Mesendoderm (in vitro differentiated cells): ENCODE measurements at regions not wholly inside any gene's neighbourhood (a gene's known extent, or its start where the extent isn't known, plus 50 kb on each side); places are given as distances from the start of the nearest gene placed in this dataset.
A peak's percentile ranks its signal among the peaks of the same experiment; 100 is the strongest.

ENCODE experiments used
- DNase-seq: peaks from one replicate; pipeline ENCODE4 v3.0.0; 2013
- H2AK5ac ChIP-seq: 2 replicates; pipeline ENCODE4 v1.6.1; 2013; ENCODE audit warnings: low read length, inconsistent platforms
- H2BK120ac ChIP-seq: 2 replicates; pipeline ENCODE4 v1.6.1; 2013; ENCODE audit warnings: low read depth, mild to moderate bottlenecking, low read length, moderate library complexity, mixed read lengths
- H2BK15ac ChIP-seq: replicated peaks from 2 replicates; pipeline ENCODE4 v1.6.1; 2013; ENCODE audit warnings: low read depth, mild to moderate bottlenecking, moderate library complexity
- H2BK5ac ChIP-seq: 2 replicates; pipeline ENCODE4 v1.6.1; 2013; ENCODE audit warnings: low read length, inconsistent platforms
- H3K18ac ChIP-seq: 2 replicates; pipeline ENCODE4 v1.6.1; 2013; ENCODE audit warnings: mild to moderate bottlenecking, low read length, mixed read lengths
- H3K23ac ChIP-seq: one replicate; pipeline ENCODE4 v1.6.1; 2013; ENCODE audit warnings: low read length
- H3K27ac ChIP-seq: 2 replicates; pipeline ENCODE4 v1.5.1; 2013; ENCODE audit warnings: low read depth, mild to moderate bottlenecking, inconsistent platforms, low read length, moderate library complexity
- H3K27me3 ChIP-seq: 2 replicates; pipeline ENCODE4 v1.6.1; 2013; ENCODE audit warnings: low read length, control low read depth, mild to moderate bottlenecking, inconsistent platforms; ENCODE audit not compliant: insufficient read depth, poor library complexity
- H3K36me3 ChIP-seq: 2 replicates; pipeline ENCODE4 v1.6.1; 2013; ENCODE audit warnings: low read length, inconsistent platforms; ENCODE audit not compliant: control insufficient read depth, insufficient read depth
- H3K4ac ChIP-seq: one replicate; pipeline ENCODE4 v1.6.1; 2013; ENCODE audit warnings: low read depth, mild to moderate bottlenecking, low read length, moderate library complexity
- H3K4me1 ChIP-seq: 2 replicates; pipeline ENCODE4 v1.6.1; 2013; ENCODE audit warnings: low read depth, low read length, inconsistent platforms; ENCODE audit not compliant: control insufficient read depth
- H3K4me2 ChIP-seq: 2 replicates; pipeline ENCODE4 v1.6.1; 2013; ENCODE audit warnings: low read length
- H3K4me3 ChIP-seq: 2 replicates; pipeline ENCODE4 v1.5.1; 2013; ENCODE audit warnings: mild to moderate bottlenecking, low read length
- H3K56ac ChIP-seq: one replicate; pipeline ENCODE4 v1.6.1; 2013; ENCODE audit warnings: low read length
- H3K79me1 ChIP-seq: 2 replicates; pipeline ENCODE4 v1.6.1; 2013; ENCODE audit warnings: low read length, inconsistent platforms
- H3K79me2 ChIP-seq: 2 replicates; pipeline ENCODE4 v1.6.1; 2013; ENCODE audit warnings: mild to moderate bottlenecking, low read length; ENCODE audit not compliant: control insufficient read depth, insufficient read depth
- H3K9ac ChIP-seq: 2 replicates; pipeline ENCODE4 v1.6.1; 2013; ENCODE audit warnings: low read length, inconsistent platforms
- H4K5ac ChIP-seq: one replicate; pipeline ENCODE4 v1.6.1; 2013; ENCODE audit warnings: low read length
- H4K8ac ChIP-seq: one replicate; pipeline ENCODE4 v1.6.1; 2013; ENCODE audit warnings: low read depth, mild to moderate bottlenecking, control low read depth, low read length, moderate library complexity
- WGBS: extraction: QIAGEN DNeasy Blood & Tissue Kit; methylation state at CpG from one replicate; pipeline ENCODE4 v1.1.7; 2013; ENCODE audit warnings: low lambda C conversion rate, missing lambda C conversion rate; ENCODE audit not compliant: insufficient coverage; ENCODE audit errors: extremely low coverage; 5-methylcytosine and 5-hydroxymethylcytosine counted together

DNA sequence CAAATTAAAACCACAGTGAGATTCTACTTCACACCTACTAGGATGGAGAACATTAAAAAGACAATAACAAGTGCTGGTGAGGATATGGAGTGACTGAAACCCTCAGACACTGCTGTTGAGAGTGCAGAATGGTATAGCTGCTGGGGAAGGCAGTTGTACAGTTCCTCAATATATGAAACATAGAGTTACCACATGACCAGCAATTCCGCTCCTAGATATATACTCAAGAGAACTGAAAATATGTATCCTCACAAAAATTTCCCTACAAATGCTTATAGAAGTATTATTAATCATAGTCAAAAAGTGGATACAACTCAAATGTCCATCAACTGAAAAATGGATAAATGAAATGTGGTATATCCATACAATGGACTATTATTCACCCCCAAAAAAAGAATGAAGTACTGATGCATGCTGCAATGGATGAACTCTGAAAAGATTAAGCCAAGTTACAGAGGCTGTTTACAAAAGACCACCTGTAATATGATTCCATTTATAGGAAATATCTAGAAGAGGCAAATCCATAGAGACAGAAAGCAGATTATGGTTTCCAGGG, 164.7 kb upstream of the IGF1R start:
- no peak overlapping the region for H2BK5ac ChIP-seq
- no peak overlapping the region for H4K5ac ChIP-seq
- H2BK15ac ChIP-seq: no peak overlapping the region
- H3K23ac ChIP-seq: no peak overlapping the region
- H2BK120ac ChIP-seq: no peak overlapping the region
- DNase-seq: no peak
- no peak overlapping the region for H3K56ac ChIP-seq
- no peaks in the 10 kb centered on the region for H3K36me3 ChIP-seq
- H3K4me3 ChIP-seq: no peak overlapping the region
- H3K79me2 ChIP-seq: no peaks in the 10 kb centered on the region
- H3K27ac ChIP-seq: no peak overlapping the region
- no peaks in the 10 kb centered on the region for H3K79me1 ChIP-seq
- H2AK5ac ChIP-seq: no peak overlapping the region
- H3K9ac ChIP-seq: no peak overlapping the region
- no CpG with 5 or more reads among the region's 1 CpG for WGBS
- H3K4ac ChIP-seq: no peak overlapping the region
- H3K27me3 ChIP-seq: no peaks in the 10 kb centered on the region
- no peak overlapping the region for H3K4me2 ChIP-seq
- H3K4me1 ChIP-seq: no peaks in the 10 kb centered on the region
- H4K8ac ChIP-seq: no peak overlapping the region
- H3K18ac ChIP-seq: no peak overlapping the region

DNA sequence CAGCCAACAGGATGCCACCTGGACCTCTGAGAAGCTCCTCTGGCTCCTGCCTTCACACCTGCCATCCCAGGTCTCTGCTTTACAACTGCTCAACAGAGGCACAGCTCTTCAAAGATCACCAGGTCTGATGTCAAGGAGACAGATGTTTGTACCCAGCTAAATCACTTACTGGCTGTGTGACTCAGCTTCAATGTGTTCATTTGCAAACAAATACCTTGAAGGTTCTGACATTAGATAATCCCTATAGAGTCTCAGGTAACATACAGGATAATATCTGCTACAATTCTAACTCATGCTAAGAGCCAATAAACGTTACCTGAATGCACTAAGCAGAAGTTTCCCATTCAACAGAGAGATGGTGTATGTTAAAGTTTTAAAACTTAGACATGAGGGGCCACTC, 163.4 kb upstream of the IGF1R start:
- H3K18ac ChIP-seq: no peak overlapping the region
- H3K4me3 ChIP-seq: no peak overlapping the region
- H3K79me2 ChIP-seq: no peaks in the 10 kb centered on the region
- no peak overlapping the region for H2BK15ac ChIP-seq
- no CpG with 5 or more reads among the region's 1 CpG for WGBS
- peak; percentile 25 for DNase-seq
- H3K56ac ChIP-seq: no peak overlapping the region
- H3K4me1 ChIP-seq: no peaks in the 10 kb centered on the region
- H3K9ac ChIP-seq: no peak overlapping the region
- no peak overlapping the region for H4K5ac ChIP-seq
- H3K79me1 ChIP-seq: no peaks in the 10 kb centered on the region
- no peaks in the 10 kb centered on the region for H3K36me3 ChIP-seq
- no peak overlapping the region for H3K4me2 ChIP-seq
- H2BK5ac ChIP-seq: no peak overlapping the region
- no peaks in the 10 kb centered on the region for H3K27me3 ChIP-seq
- no peak overlapping the region for H2BK120ac ChIP-seq
- H3K23ac ChIP-seq: no peak overlapping the region
- no peak overlapping the region for H4K8ac ChIP-seq
- no peak overlapping the region for H2AK5ac ChIP-seq
- no peak overlapping the region for H3K27ac ChIP-seq
- H3K4ac ChIP-seq: no peak overlapping the region

DNA sequence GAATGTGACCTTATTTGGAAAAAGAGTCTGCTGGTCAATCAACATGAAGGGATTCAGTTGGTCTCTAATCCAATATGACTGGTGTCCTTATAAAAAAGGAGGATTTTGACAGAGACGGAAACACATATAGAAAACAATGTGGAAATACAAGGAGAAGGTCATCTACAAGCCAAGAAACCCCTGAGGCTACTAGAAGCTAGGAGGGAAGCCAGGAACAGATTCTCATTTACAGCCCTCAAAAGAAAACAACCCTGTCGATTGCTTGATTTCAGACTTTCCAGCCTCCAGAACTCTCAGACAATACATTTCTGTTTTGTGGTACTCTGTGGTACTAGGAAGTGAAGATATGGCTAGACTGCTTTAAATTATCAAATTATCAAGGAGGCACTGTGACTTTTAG, 162.9 kb upstream of the IGF1R start:
- no peak overlapping the region for H3K23ac ChIP-seq
- H3K79me2 ChIP-seq: no peaks in the 10 kb centered on the region
- no peaks in the 10 kb centered on the region for H3K36me3 ChIP-seq
- no CpG with 5 or more reads among the region's 2 CpGs for WGBS
- H3K4me2 ChIP-seq: no peak overlapping the region
- H3K4ac ChIP-seq: no peak overlapping the region
- no peak overlapping the region for H2AK5ac ChIP-seq
- H3K56ac ChIP-seq: no peak overlapping the region
- H3K27me3 ChIP-seq: no peaks in the 10 kb centered on the region
- no peaks in the 10 kb centered on the region for H3K4me1 ChIP-seq
- H2BK15ac ChIP-seq: no peak overlapping the region
- no peak for DNase-seq
- no peak overlapping the region for H3K9ac ChIP-seq
- H2BK5ac ChIP-seq: no peak overlapping the region
- no peaks in the 10 kb centered on the region for H3K79me1 ChIP-seq
- H4K5ac ChIP-seq: no peak overlapping the region
- H3K4me3 ChIP-seq: no peak overlapping the region
- H2BK120ac ChIP-seq: no peak overlapping the region
- H4K8ac ChIP-seq: no peak overlapping the region
- no peak overlapping the region for H3K27ac ChIP-seq
- no peak overlapping the region for H3K18ac ChIP-seq

DNA sequence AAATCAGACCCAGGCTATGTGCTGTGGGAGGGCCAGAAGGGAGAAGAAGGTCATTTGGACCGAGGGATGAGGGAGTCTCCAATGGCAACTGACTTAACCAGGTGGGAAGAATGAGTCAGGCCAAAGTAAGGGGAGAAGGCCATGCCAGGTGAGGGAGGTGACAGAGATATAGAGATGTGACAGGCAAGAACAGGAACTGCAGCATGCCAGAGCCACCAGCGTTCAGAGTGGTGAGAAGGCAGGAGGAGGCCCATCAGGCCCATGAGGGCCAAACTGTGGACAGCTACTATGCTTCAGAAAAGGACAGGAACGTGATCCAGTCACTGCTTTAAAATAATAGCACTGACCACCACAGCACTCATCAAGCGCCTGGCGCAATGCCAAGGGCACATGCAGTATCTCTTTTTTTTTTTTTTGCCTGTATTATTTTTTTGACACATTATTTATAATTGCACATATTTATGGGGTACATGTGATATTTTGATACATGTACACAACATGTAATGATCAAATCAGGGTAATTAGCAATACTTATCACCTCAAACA, 154.3 kb upstream of the IGF1R start:
- Histone ChIP-seq H3K27me3 (no peaks in the 10 kb centered on the region), H4K5ac (no peak overlapping the region), H3K4me1 (no peaks in the 10 kb centered on the region), H2BK120ac (no peak overlapping the region), H3K4me2 (no peak overlapping the region), H3K4ac (no peak overlapping the region), H3K18ac (no peak overlapping the region), H4K8ac (no peak overlapping the region), H3K79me2 (no peaks in the 10 kb centered on the region), H3K9ac (no peak overlapping the region), H2AK5ac (no peak overlapping the region), H3K79me1 (no peaks in the 10 kb centered on the region), H3K36me3 (no peaks in the 10 kb centered on the region), H3K56ac (no peak overlapping the region), H3K4me3 (no peak overlapping the region), H2BK5ac (no peak overlapping the region), H2BK15ac (no peak overlapping the region), H3K23ac (no peak overlapping the region), H3K27ac (no peak overlapping the region)
- WGBS: no CpG with 5 or more reads among the region's 5 CpGs
- no peak for DNase-seq

DNA sequence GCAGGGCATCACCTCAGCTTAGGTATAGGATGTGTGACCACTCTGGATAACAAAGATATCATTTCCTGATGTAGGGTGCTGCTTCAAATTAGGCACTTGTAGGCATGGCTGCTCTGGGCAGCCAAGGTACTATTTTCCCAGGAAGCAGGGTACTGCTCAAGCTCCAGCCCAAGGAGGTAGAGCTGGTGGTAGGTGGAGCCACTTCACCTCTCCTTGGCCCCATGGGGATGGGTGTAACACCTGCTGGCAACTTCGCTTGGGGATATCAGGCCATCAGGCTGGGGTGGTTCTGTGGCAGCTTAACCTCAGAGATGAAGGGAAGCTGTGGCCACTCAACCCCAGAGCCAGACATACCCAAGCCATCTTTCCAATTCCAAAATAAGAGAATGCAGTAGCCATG, 147.1 kb upstream of the IGF1R start:
- no peaks in the 10 kb centered on the region for H3K27me3 ChIP-seq
- no peak for DNase-seq
- no peak overlapping the region for H3K4me2 ChIP-seq
- no peak overlapping the region for H2BK120ac ChIP-seq
- H4K8ac ChIP-seq: no peak overlapping the region
- H3K79me1 ChIP-seq: no peaks in the 10 kb centered on the region
- H3K4ac ChIP-seq: no peak overlapping the region
- H4K5ac ChIP-seq: no peak overlapping the region
- no peak overlapping the region for H3K9ac ChIP-seq
- no peak overlapping the region for H2BK15ac ChIP-seq
- no peak overlapping the region for H3K18ac ChIP-seq
- H2AK5ac ChIP-seq: no peak overlapping the region
- H3K4me3 ChIP-seq: no peak overlapping the region
- no peaks in the 10 kb centered on the region for H3K79me2 ChIP-seq
- H3K56ac ChIP-seq: no peak overlapping the region
- H3K36me3 ChIP-seq: no peaks in the 10 kb centered on the region
- H3K23ac ChIP-seq: no peak overlapping the region
- no peaks in the 10 kb centered on the region for H3K4me1 ChIP-seq
- H3K27ac ChIP-seq: no peak overlapping the region
- no CpG with 5 or more reads among the region's 1 CpG for WGBS
- H2BK5ac ChIP-seq: no peak overlapping the region

DNA sequence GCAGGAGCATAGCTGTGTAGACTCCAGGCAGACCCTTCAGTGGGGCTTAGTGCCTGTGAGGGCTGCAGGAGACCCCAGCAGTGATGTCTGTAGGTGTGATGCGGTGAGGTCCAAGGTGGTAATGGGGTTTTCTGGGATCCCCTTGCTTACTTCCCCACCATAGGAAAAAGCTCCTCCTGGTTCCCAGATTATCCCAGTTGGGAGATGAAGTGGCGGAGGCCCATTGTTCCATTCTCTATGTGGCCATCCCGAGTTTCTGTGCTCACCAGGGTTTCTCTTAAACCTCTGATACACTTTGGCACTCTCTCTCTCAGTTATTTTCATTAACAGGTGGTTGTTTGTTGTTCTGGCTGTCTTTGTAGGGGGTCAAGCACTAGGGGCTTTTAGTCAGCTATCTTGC, 146.7 kb upstream of the IGF1R start:
- no peaks in the 10 kb centered on the region for H3K79me1 ChIP-seq
- H3K18ac ChIP-seq: no peak overlapping the region
- no peak overlapping the region for H3K9ac ChIP-seq
- no peak overlapping the region for H3K27ac ChIP-seq
- no peak overlapping the region for H3K4ac ChIP-seq
- H2BK15ac ChIP-seq: no peak overlapping the region
- H3K36me3 ChIP-seq: no peaks in the 10 kb centered on the region
- H3K4me2 ChIP-seq: no peak overlapping the region
- no peak overlapping the region for H3K56ac ChIP-seq
- H2BK5ac ChIP-seq: no peak overlapping the region
- no peaks in the 10 kb centered on the region for H3K4me1 ChIP-seq
- H3K4me3 ChIP-seq: no peak overlapping the region
- H3K27me3 ChIP-seq: no peaks in the 10 kb centered on the region
- H4K5ac ChIP-seq: no peak overlapping the region
- H3K79me2 ChIP-seq: no peaks in the 10 kb centered on the region
- no peak overlapping the region for H4K8ac ChIP-seq
- peak; percentile 29 for DNase-seq
- no peak overlapping the region for H2BK120ac ChIP-seq
- no CpG with 5 or more reads among the region's 3 CpGs for WGBS
- no peak overlapping the region for H3K23ac ChIP-seq
- no peak overlapping the region for H2AK5ac ChIP-seq
